H1 (cell line): ENCODE measurements at regions not wholly inside any gene's neighbourhood (a gene's known extent, or its start where the extent isn't known, plus 50 kb on each side); places are given as distances from the start of the nearest gene placed in this dataset.

Source experiments
- ATF3 ChIP-seq: IDR thresholded peaks from 2 replicates; pipeline ENCODE4 v1.6.1; 2011; ENCODE audit warnings: low read depth, mild to moderate bottlenecking, low read length; ENCODE audit not compliant: insufficient read depth
- CBX5 ChIP-seq: fragments of 300-800, 300-1000 bp; sonication (generic); IDR thresholded peaks from 2 replicates; pipeline ENCODE4 v1.7.1; 2016; ENCODE audit warnings: antibody characterized with exemption, low read length, low read depth
- CHD1 ChIP-seq: IDR thresholded peaks from 2 replicates; pipeline ENCODE4 v1.6.1; 2012; ENCODE audit warnings: low read depth, low read length, improper control_type of control experiment
- CTBP2 ChIP-seq: IDR thresholded peaks from 2 replicates; pipeline ENCODE4 v1.7.0; 2011; ENCODE audit warnings: borderline replicate concordance, mild to moderate bottlenecking, moderate library complexity, mixed read lengths, low read length; ENCODE audit not compliant: insufficient read depth, insufficient read length
- GTF2F1 ChIP-seq: IDR thresholded peaks from 2 replicates; pipeline ENCODE4 v1.6.1; 2012; ENCODE audit warnings: low read depth, low read length, improper control_type of control experiment, borderline replicate concordance
- PHF8 ChIP-seq: fragments of 200-600 bp; sonication (generic); conservative IDR thresholded peaks from 2 replicates; pipeline ENCODE4 v1.7.1; 2012; ENCODE audit warnings: low read depth, mild to moderate bottlenecking, inconsistent platforms, low read length, moderate library complexity
- POLR2A ChIP-seq, 2 experiments: IDR thresholded peaks; 1 replicate in 1 of 2; 2 replicates in 1 of 2; pipeline ENCODE4 v1.6.1; 2011; ENCODE audit warnings: low read depth in 2 of 2, low read length in 2 of 2, mild to moderate bottlenecking in 2 of 2; ENCODE audit errors: control extremely low read depth in 1 of 2
- RAD21 ChIP-seq, 2 experiments: IDR thresholded peaks in 1 of 2; conservative IDR thresholded peaks in 1 of 2; 2 replicates each; pipeline ENCODE4 v1.6.1; 2011; ENCODE audit warnings: low read depth in 2 of 2, low read length in 2 of 2, improper control_type of control experiment in 1 of 2, inconsistent platforms in 1 of 2, mild to moderate bottlenecking in 1 of 2, moderate library complexity in 1 of 2
- SIRT6 ChIP-seq: IDR thresholded peaks from one replicate; pipeline ENCODE4 v1.7.1; 2012; ENCODE audit warnings: low read length, inconsistent platforms
- SP2 ChIP-seq: IDR thresholded peaks from 2 replicates; pipeline ENCODE4 v1.6.1; 2012; ENCODE audit warnings: mild to moderate bottlenecking, low read length, inconsistent platforms
- SRF ChIP-seq: IDR thresholded peaks from 2 replicates; pipeline ENCODE4 v1.6.1; 2011; ENCODE audit warnings: mild to moderate bottlenecking, low read depth, low read length, moderate library complexity
- TEAD4 ChIP-seq: IDR thresholded peaks from 2 replicates; pipeline ENCODE4 v1.6.1; 2012; ENCODE audit warnings: low read depth, low read length, inconsistent platforms, mixed read lengths
- TF ChIP-seq, protein P1 (sequence below), 3 experiments: IDR thresholded peaks; 1 replicate in 2 of 3; 2 replicates in 1 of 3; pipeline versions ENCODE4 v1.5.1 to v1.6.1; 2011; ENCODE audit warnings: low read length in 3 of 3, mild to moderate bottlenecking in 3 of 3, inconsistent platforms in 2 of 3, low read depth in 1 of 3, moderate library complexity in 1 of 3; ENCODE audit not compliant: insufficient read depth in 1 of 3; ENCODE audit errors: control extremely low read depth in 1 of 3

DNA sequence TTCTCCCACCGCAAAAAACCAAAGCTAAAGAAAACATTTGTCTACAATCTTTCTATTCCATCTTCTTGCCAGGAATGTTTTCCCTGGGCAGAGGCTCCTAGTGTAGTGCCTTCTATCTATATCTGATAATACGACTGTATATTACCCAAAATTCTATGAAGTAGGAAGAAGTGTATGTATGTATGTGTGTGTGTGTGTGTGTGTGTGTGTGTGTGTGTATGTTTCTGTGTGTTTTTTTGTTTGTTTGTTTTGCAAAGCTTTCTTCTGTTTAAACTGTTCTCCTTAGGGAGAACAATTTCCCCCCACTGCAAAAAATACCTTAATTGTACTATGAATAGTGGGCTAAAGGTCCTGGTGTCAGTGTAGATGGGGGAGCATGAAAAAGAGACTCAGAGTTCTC is 312.6 kb upstream of the CITED2 start (continued):
- no peak for TF ChIP-seq CTBP2
- no peak for TF ChIP-seq SP2
- TF ChIP-seq ATF3 = no peak
- TF ChIP-seq GTF2F1 = no peak
- TF ChIP-seq SRF = no peak
- TF ChIP-seq, protein P1, sequence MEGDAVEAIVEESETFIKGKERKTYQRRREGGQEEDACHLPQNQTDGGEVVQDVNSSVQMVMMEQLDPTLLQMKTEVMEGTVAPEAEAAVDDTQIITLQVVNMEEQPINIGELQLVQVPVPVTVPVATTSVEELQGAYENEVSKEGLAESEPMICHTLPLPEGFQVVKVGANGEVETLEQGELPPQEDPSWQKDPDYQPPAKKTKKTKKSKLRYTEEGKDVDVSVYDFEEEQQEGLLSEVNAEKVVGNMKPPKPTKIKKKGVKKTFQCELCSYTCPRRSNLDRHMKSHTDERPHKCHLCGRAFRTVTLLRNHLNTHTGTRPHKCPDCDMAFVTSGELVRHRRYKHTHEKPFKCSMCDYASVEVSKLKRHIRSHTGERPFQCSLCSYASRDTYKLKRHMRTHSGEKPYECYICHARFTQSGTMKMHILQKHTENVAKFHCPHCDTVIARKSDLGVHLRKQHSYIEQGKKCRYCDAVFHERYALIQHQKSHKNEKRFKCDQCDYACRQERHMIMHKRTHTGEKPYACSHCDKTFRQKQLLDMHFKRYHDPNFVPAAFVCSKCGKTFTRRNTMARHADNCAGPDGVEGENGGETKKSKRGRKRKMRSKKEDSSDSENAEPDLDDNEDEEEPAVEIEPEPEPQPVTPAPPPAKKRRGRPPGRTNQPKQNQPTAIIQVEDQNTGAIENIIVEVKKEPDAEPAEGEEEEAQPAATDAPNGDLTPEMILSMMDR (IDR thresholded peaks at IDR 0.05; ENCODE audit: control extremely low read depth in 1 of 3, insufficient read depth in 1 of 3, low read depth in 1 of 3, low read length in 3 of 3) = no peak
- no peak for TF ChIP-seq POLR2A (IDR thresholded peaks at IDR 0.05; ENCODE audit: control extremely low read depth in 1 of 2, low read depth in 2 of 2, low read length in 2 of 2)
- TF ChIP-seq CHD1 = no peak
- no peak for TF ChIP-seq RAD21 (IDR thresholded peaks at IDR 0.05 in 1 of 2, conservative IDR thresholded peaks at IDR 0.05 in 1 of 2; ENCODE audit: low read depth in 2 of 2, low read length in 2 of 2)
- no peak for TF ChIP-seq CBX5
- no peak for TF ChIP-seq TEAD4
- TF ChIP-seq SIRT6 = no peak
- no peak for TF ChIP-seq PHF8
